AG04450 (cell line): ENCODE measurements at regions not wholly inside any gene's neighbourhood (a gene's known extent, or its start where the extent isn't known, plus 50 kb on each side); places are given as distances from the start of the nearest gene placed in this dataset.

Experiments used
- CTCF ChIA-PET: fragments of 300-600, 350-600 bp; formaldehyde crosslinking; extraction: SDS; loops from one replicate; lab custom pipeline; 2022; ENCODE audit warnings: antibody characterized with exemption, inconsistent platforms; lab: Charles Lee
- POLR2A ChIA-PET: fragments of 350-600 bp; formaldehyde crosslinking; extraction: SDS; loops from one replicate; lab custom pipeline; 2021; ENCODE audit warnings: antibody characterized with exemption, inconsistent platforms; lab: Yijun Ruan, JAX
- DNase-seq: peaks from one replicate; pipeline ENCODE4 v3.0.0-alpha.2; 2011; ENCODE audit warnings: low read depth, low spot score
- H3K27ac ChIP-seq: one replicate; pipeline ENCODE4 v1.5.1; 2012; ENCODE audit warnings: low read depth, low read length, control low read depth
- H3K27me3 ChIP-seq: one replicate; pipeline ENCODE4 v1.6.0; 2012; ENCODE audit warnings: low read length; ENCODE audit not compliant: control insufficient read depth, insufficient read depth
- H3K4me3 ChIP-seq: 2 replicates; pipeline ENCODE4 v1.5.1; 2011; ENCODE audit warnings: mild to moderate bottlenecking, low read depth, low read length, control low read depth
- H3K9me3 ChIP-seq: 2 replicates; pipeline ENCODE4 v1.5.1; 2012; ENCODE audit warnings: low read length; ENCODE audit not compliant: control insufficient read depth, insufficient read depth
- TF ChIP-seq, protein P1 (sequence below): IDR thresholded peaks from 2 replicates; pipeline ENCODE4 v1.5.1; 2011; ENCODE audit warnings: low read depth, low read length, control low read depth, inconsistent platforms

DNA sequence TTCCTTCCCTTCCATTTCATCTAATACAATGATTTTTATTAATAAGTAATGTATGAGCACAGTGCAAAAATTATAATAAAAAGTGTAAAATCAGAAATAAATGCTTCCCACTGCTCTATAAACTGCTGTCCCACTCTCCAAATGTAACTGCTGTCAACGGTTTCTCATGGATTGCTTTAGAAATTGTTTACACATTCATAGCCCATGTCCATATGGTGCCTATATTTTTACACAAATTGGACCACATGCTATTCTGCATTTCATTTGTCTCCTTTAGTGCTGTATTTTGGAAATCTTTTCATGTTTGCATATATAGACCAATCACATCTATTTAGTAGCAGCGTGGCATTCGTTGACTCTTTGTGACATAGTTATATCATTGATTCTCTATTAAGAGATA, 164.7 kb upstream of the SLCO3A1 start:
- Histone ChIP-seq H3K9me3 (no peaks in the 10 kb centered on the region), H3K27me3 (no peaks in the 10 kb centered on the region), H3K4me3 (no peak overlapping the region), H3K27ac (no peak overlapping the region)
- CTCF ChIA-PET = no interaction called here
- no peak for DNase-seq
- TF ChIP-seq, protein P1, sequence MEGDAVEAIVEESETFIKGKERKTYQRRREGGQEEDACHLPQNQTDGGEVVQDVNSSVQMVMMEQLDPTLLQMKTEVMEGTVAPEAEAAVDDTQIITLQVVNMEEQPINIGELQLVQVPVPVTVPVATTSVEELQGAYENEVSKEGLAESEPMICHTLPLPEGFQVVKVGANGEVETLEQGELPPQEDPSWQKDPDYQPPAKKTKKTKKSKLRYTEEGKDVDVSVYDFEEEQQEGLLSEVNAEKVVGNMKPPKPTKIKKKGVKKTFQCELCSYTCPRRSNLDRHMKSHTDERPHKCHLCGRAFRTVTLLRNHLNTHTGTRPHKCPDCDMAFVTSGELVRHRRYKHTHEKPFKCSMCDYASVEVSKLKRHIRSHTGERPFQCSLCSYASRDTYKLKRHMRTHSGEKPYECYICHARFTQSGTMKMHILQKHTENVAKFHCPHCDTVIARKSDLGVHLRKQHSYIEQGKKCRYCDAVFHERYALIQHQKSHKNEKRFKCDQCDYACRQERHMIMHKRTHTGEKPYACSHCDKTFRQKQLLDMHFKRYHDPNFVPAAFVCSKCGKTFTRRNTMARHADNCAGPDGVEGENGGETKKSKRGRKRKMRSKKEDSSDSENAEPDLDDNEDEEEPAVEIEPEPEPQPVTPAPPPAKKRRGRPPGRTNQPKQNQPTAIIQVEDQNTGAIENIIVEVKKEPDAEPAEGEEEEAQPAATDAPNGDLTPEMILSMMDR = no peak
- POLR2A ChIA-PET = no interaction called here

GRCh38 chr15:91689377-91689776, 164.1 kb upstream of the SLCO3A1 start:
- CTCF ChIA-PET = interaction anchor here (1.1 kb wide), 1 partner anchor 17 kb away, joined by 3 read pairs; no protein-coding TSS in a partner anchor
- TF ChIP-seq, protein P1 = no peak

DNA sequence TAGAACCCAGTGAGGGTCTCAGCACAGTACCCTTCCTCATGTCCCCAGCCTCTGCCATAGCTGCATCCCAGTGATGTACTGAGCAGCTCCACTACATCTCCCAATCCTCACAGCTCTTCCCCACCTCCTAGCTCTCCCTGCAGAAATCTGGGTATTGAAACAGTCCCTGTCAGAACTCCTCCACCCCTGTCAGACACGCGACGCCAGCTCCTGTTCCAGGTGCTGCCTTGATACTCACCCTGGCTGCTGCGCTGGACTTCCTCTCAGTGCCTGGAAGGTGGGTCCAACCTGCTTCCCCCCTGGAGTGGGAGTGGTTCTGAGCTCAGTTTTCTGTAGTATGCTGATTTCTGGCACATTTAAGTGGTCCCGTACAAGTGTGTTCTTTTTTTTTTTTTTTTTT, 160.9 kb upstream of the SLCO3A1 start:
- no peak overlapping the region for H3K27ac ChIP-seq
- ChIA-PET CTCF (interaction anchor here (0.6 to 7.4 kb wide), 4 partner anchors 13 to 390 kb away, joined by 3 to 64 read pairs (median 10); no protein-coding TSS in a partner anchor), POLR2A (no interaction called here)
- DNase-seq = no peak
- TF ChIP-seq, protein P1 = no peak
- no peak overlapping the region for H3K4me3 ChIP-seq
- H3K27me3 ChIP-seq = no peaks in the 10 kb centered on the region
- no peaks in the 10 kb centered on the region for H3K9me3 ChIP-seq

More at GRCh38 chr15:91689377-91689776, 164.1 kb upstream of the SLCO3A1 start:
- no peaks in the 10 kb centered on the region for H3K27me3 ChIP-seq
- DNase-seq = no peak
- no peak overlapping the region for H3K27ac ChIP-seq
- no peak overlapping the region for H3K4me3 ChIP-seq
- POLR2A ChIA-PET = no interaction called here
- no peaks in the 10 kb centered on the region for H3K9me3 ChIP-seq

GRCh38 chr15:91694131-91694830, 159.2 kb upstream of the SLCO3A1 start:
- no peak for DNase-seq
- ChIA-PET CTCF (interaction anchor here (0.7 to 7.4 kb wide), 2 partner anchors 12 to 102 kb away, joined by 3 to 64 read pairs; no protein-coding TSS in a partner anchor), POLR2A (interaction anchor here (1.0 kb wide), 1 partner anchor 67 kb away, joined by 4 read pairs; no protein-coding TSS in a partner anchor)
- Histone ChIP-seq H3K9me3 (no peaks in the 10 kb centered on the region), H3K27ac (peak overlapping the region; percentile 66), H3K4me3 (peak overlapping the region; percentile 45), H3K27me3 (no peaks in the 10 kb centered on the region)
- TF ChIP-seq, protein P1 = no peak

- TF ChIP-seq, protein P1 = no peak
- DNase-seq = peak; percentile 15
- peak overlapping the region; percentile 45 for H3K4me3 ChIP-seq
- POLR2A ChIA-PET = no interaction called here
- H3K27ac ChIP-seq = peak overlapping the region; percentile 66
- CTCF ChIA-PET = interaction anchor here (0.7 to 7.4 kb wide), 3 partner anchors 11 to 392 kb away, joined by 3 to 64 read pairs (median 6); no protein-coding TSS in a partner anchor
- no peaks in the 10 kb centered on the region for H3K27me3 ChIP-seq
- H3K9me3 ChIP-seq = no peaks in the 10 kb centered on the region
Observed at GRCh38 chr15:91694831-91695210, 158.7 kb upstream of the SLCO3A1 start.
